SJCRH30 (cell line): ENCODE measurements at regions not wholly inside any gene's neighbourhood (a gene's known extent, or its start where the extent isn't known, plus 50 kb on each side); places are given as distances from the start of the nearest gene placed in this dataset.
"Not testable (repeated sequence)": the region's sequence is repeated elsewhere in the genome, so short reads cannot be mapped to it uniquely, and the experiment has no call there.

Experiments used
- DNase-seq, 2 experiments: peaks; one replicate each; pipeline ENCODE4 v3.0.0-alpha.2; 2015 to 2020
- H3K27ac ChIP-seq: fragments of 250-450 bp; sonication (Bioruptor Pico); 2 replicates; pipeline ENCODE4 v1.5.1; 2020; ENCODE audit warnings: mild to moderate bottlenecking, moderate library complexity
- H3K27me3 ChIP-seq: fragments of 250-450 bp; sonication (Bioruptor Pico); 2 replicates; pipeline ENCODE4 v1.5.1; 2020; ENCODE audit warnings: mild to moderate bottlenecking, moderate library complexity
- H3K36me3 ChIP-seq: fragments of 250-450 bp; sonication (Bioruptor Pico); 2 replicates; pipeline ENCODE4 v1.5.1; 2020; ENCODE audit warnings: mild to moderate bottlenecking, moderate library complexity
- H3K4me1 ChIP-seq: fragments of 250-450 bp; sonication (Bioruptor Pico); 2 replicates; pipeline ENCODE4 v1.5.1; 2020; ENCODE audit warnings: mild to moderate bottlenecking, moderate library complexity
- H3K4me3 ChIP-seq: fragments of 250-450 bp; sonication (Bioruptor Pico); 2 replicates; pipeline ENCODE4 v1.5.1; 2020; ENCODE audit warnings: mild to moderate bottlenecking, moderate library complexity
- H3K9me3 ChIP-seq: fragments of 250-450 bp; sonication (Bioruptor Pico); replicated peaks from 2 replicates; pipeline ENCODE4 v1.5.1; 2020; ENCODE audit warnings: mild to moderate bottlenecking, moderate library complexity

- Histone ChIP-seq H3K4me3 (no peak overlapping the region), H3K27ac (no peak overlapping the region), H3K27me3 (no peaks in the 10 kb centered on the region), H3K4me1 (no peaks in the 10 kb centered on the region), H3K9me3 (no peaks in the 10 kb centered on the region), H3K36me3 (no peaks in the 10 kb centered on the region)
- DNase-seq = no peak
Observed at GRCh38 chr9:1882711-1883403, 132.3 kb upstream of the SMARCA2 start.

GRCh38 chr9:1890201-1890600 lies 124.9 kb upstream of the SMARCA2 start:
- no peak for DNase-seq
- Histone ChIP-seq H3K4me1 (peaks cover 4% of the 10 kb centered on the region; the same call in 1 of the 2 replicates), H3K9me3 (no peaks in the 10 kb centered on the region), H3K4me3 (no peak overlapping the region), H3K27me3 (no peaks in the 10 kb centered on the region), H3K27ac (no peak overlapping the region), H3K36me3 (no peaks in the 10 kb centered on the region)

GRCh38 chr9:1890816-1891215 lies 124.3 kb upstream of the SMARCA2 start:
- Histone ChIP-seq H3K4me1 (peaks cover 4% of the 10 kb centered on the region; the same call in 1 of the 2 replicates), H3K9me3 (no peaks in the 10 kb centered on the region), H3K36me3 (no peaks in the 10 kb centered on the region), H3K27me3 (no peaks in the 10 kb centered on the region), H3K27ac (no peak overlapping the region), H3K4me3 (no peak overlapping the region)
- DNase-seq = peak; percentile 45 to 57

- H3K27ac ChIP-seq, DNase-seq, H3K9me3 ChIP-seq: not testable (repeated sequence)
Observed at GRCh38 chr9:1903080-1903704, 112.0 kb upstream of the SMARCA2 start.

GRCh38 chr9:1907465-1907864 lies 107.7 kb upstream of the SMARCA2 start:
- no peak overlapping the region for H3K27ac ChIP-seq
- peaks cover 5% of the 10 kb centered on the region for H3K9me3 ChIP-seq
- no peak overlapping the region for H3K4me3 ChIP-seq
- no peaks in the 10 kb centered on the region for H3K27me3 ChIP-seq
- DNase-seq = no peak
- no peaks in the 10 kb centered on the region for H3K4me1 ChIP-seq
- no peaks in the 10 kb centered on the region for H3K36me3 ChIP-seq

More at GRCh38 chr9:1903080-1903704, 112.0 kb upstream of the SMARCA2 start:
- H3K36me3 ChIP-seq, H3K27me3 ChIP-seq, H3K4me3 ChIP-seq, H3K4me1 ChIP-seq: not testable (repeated sequence)

- Histone ChIP-seq H3K27me3 (no peaks in the 10 kb centered on the region), H3K4me3 (no peak overlapping the region), H3K9me3 (no peaks in the 10 kb centered on the region), H3K4me1 (no peaks in the 10 kb centered on the region; the same call in 1 of the 2 replicates), H3K27ac (no peak overlapping the region), H3K36me3 (no peaks in the 10 kb centered on the region)
- no peak for DNase-seq
Observed at GRCh38 chr9:1909322-1909721, 105.8 kb upstream of the SMARCA2 start.

GRCh38 chr9:1910269-1910811 lies 104.8 kb upstream of the SMARCA2 start:
- Histone ChIP-seq H3K9me3 (no peaks in the 10 kb centered on the region), H3K36me3 (no peaks in the 10 kb centered on the region), H3K27ac (no peak overlapping the region), H3K27me3 (no peaks in the 10 kb centered on the region), H3K4me1 (no peaks in the 10 kb centered on the region; the same call in 1 of the 2 replicates), H3K4me3 (no peak overlapping the region)
- DNase-seq = no peak

- H3K4me1 ChIP-seq = peaks cover 3% of the 10 kb centered on the region; the same call in 1 of the 2 replicates
- no peak for DNase-seq
- no peaks in the 10 kb centered on the region for H3K27me3 ChIP-seq
- no peak overlapping the region for H3K27ac ChIP-seq
- H3K9me3 ChIP-seq = no peaks in the 10 kb centered on the region
- no peaks in the 10 kb centered on the region for H3K36me3 ChIP-seq
- no peak overlapping the region for H3K4me3 ChIP-seq
Observed at GRCh38 chr9:1913631-1914330, 101.4 kb upstream of the SMARCA2 start.

- H3K36me3 ChIP-seq = no peaks in the 10 kb centered on the region
- DNase-seq = no peak
- no peaks in the 10 kb centered on the region for H3K9me3 ChIP-seq
- H3K4me1 ChIP-seq = peaks cover 3% of the 10 kb centered on the region; the same call in 1 of the 2 replicates
- no peak overlapping the region for H3K4me3 ChIP-seq
- no peak overlapping the region for H3K27ac ChIP-seq
- H3K27me3 ChIP-seq = no peaks in the 10 kb centered on the region
Observed at GRCh38 chr9:1916095-1916494, 99.1 kb upstream of the SMARCA2 start.

GRCh38 chr9:1916655-1917054 lies 98.5 kb upstream of the SMARCA2 start:
- Histone ChIP-seq H3K27ac (no peak overlapping the region), H3K27me3 (no peaks in the 10 kb centered on the region), H3K9me3 (no peaks in the 10 kb centered on the region), H3K36me3 (no peaks in the 10 kb centered on the region), H3K4me3 (no peak overlapping the region), H3K4me1 (peaks cover 3% of the 10 kb centered on the region; the same call in 1 of the 2 replicates)
- DNase-seq = no peak

- no peak for DNase-seq
- peaks cover 3% of the 10 kb centered on the region; the same call in 1 of the 2 replicates for H3K4me1 ChIP-seq
- H3K27me3 ChIP-seq = no peaks in the 10 kb centered on the region
Observed at GRCh38 chr9:1917396-1917935, 97.7 kb upstream of the SMARCA2 start.

GRCh38 chr9:1918108-1918507 lies 97.0 kb upstream of the SMARCA2 start:
- H3K4me3 ChIP-seq = no peak overlapping the region; the same call in 1 of the 2 replicates
- no peaks in the 10 kb centered on the region for H3K27me3 ChIP-seq
- no peaks in the 10 kb centered on the region for H3K36me3 ChIP-seq
- H3K4me1 ChIP-seq = peaks cover 3% of the 10 kb centered on the region; the same call in 1 of the 2 replicates
- no peak for DNase-seq
- H3K9me3 ChIP-seq = no peaks in the 10 kb centered on the region
- H3K27ac ChIP-seq = no peak overlapping the region

More at GRCh38 chr9:1917396-1917935, 97.7 kb upstream of the SMARCA2 start:
- H3K27ac ChIP-seq = no peak overlapping the region
- H3K9me3 ChIP-seq = no peaks in the 10 kb centered on the region
- H3K4me3 ChIP-seq = no peak overlapping the region
- no peaks in the 10 kb centered on the region for H3K36me3 ChIP-seq

- H3K27ac ChIP-seq = no peak overlapping the region
- DNase-seq = peak; percentile 29 to 52
- H3K9me3 ChIP-seq = no peaks in the 10 kb centered on the region
- H3K4me1 ChIP-seq = peaks cover 3% of the 10 kb centered on the region; the same call in 1 of the 2 replicates
- no peaks in the 10 kb centered on the region for H3K27me3 ChIP-seq
- H3K36me3 ChIP-seq = no peaks in the 10 kb centered on the region
- no peak overlapping the region; the same call in 1 of the 2 replicates for H3K4me3 ChIP-seq
Observed at GRCh38 chr9:1918622-1919021, 96.5 kb upstream of the SMARCA2 start.

- Histone ChIP-seq H3K9me3 (no peaks in the 10 kb centered on the region), H3K27me3 (no peaks in the 10 kb centered on the region), H3K4me3 (no peak overlapping the region), H3K27ac (no peak overlapping the region), H3K36me3 (no peaks in the 10 kb centered on the region), H3K4me1 (0 out of 2 replicates have a peak, but pooled peaks cover 3% of the 10 kb centered on the region)
- DNase-seq = no peak
Observed at GRCh38 chr9:1919229-1919628, 95.9 kb upstream of the SMARCA2 start.
